ENCODE measurements at regions not wholly inside any gene's neighbourhood (a gene's known extent, or its start where the extent isn't known, plus 50 kb on each side); places are given as distances from the start of the nearest gene placed in this dataset.

DNA sequence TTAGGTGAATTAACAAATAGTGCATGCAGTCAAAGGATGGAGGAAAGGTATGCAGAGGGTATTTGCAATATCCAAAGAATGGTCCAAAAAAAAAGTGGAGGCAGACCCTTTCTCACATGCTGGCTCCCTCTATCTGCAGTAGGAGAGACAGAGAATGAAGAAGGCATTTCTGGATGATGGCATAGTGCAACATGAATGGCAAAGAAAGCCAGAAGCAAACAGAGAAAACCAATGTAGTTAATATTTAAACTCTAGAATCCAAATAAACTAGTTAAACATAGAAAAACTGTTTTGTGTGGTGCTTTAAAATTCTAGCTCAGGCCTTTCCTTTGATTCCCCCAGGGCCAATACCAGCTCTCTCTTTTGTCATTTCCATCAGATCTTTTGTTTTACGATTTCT is 403.1 kb upstream of the WWC1 start:
- Mint-ChIP-seq H3K9me3 (peaks cover 4% of the 10 kb centered on the region), H3K27me3 (no peaks in the 10 kb centered on the region), H3K4me1 (no peaks in the 10 kb centered on the region), H3K27ac (no peak overlapping the region), H3K36me3 (no peaks in the 10 kb centered on the region), H3K4me3 (no peak overlapping the region)
- ATAC-seq, result no peak

DNA sequence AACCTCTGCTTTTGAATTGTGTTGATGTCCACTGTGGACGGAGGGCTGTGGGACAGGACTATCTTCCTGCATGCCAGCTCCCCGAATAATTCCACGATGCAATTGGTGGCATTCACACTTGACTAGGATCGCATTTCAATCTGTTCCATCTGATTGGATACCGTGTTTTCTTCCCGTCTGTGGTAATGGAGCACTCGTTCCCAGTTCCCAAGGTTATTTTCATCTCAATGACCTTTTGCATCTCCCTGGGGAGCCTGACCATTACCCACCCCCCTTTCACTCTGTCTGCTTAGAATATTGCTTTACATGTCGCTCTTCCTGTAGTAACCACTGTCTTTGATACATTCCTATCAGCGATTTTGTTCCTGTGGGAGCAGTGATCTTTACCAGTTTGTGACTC is 402.2 kb upstream of the WWC1 start:
- Mint-ChIP-seq H3K27me3 (no peaks in the 10 kb centered on the region), H3K36me3 (no peaks in the 10 kb centered on the region), H3K4me1 (no peaks in the 10 kb centered on the region), H3K27ac (no peak overlapping the region), H3K4me3 (no peak overlapping the region), H3K9me3 (peaks cover 4% of the 10 kb centered on the region)
- ATAC-seq, result no peak

GRCh38 chr5:167892352-167893115 is 398.9 kb upstream of the WWC1 start:
- Mint-ChIP-seq H3K36me3 (no peaks in the 10 kb centered on the region), H3K27ac (no peak overlapping the region), H3K4me1 (no peaks in the 10 kb centered on the region), H3K4me3 (no peak overlapping the region), H3K27me3 (no peaks in the 10 kb centered on the region), H3K9me3 (peaks cover 4% of the 10 kb centered on the region)
- no peak for ATAC-seq

- H3K27me3 Mint-ChIP-seq, result no peaks in the 10 kb centered on the region
- H3K9me3 Mint-ChIP-seq, result peaks cover 4% of the 10 kb centered on the region
- H3K27ac Mint-ChIP-seq, result no peak overlapping the region
- H3K4me1 Mint-ChIP-seq, result no peaks in the 10 kb centered on the region
- no peak for ATAC-seq
- H3K36me3 Mint-ChIP-seq, result no peaks in the 10 kb centered on the region
- H3K4me3 Mint-ChIP-seq, result no peak overlapping the region
Measured at GRCh38 chr5:167893271-167893670, 398.2 kb upstream of the WWC1 start.

GRCh38 chr5:167894631-167895472 is 396.6 kb upstream of the WWC1 start:
- no peak for ATAC-seq
- H3K27me3 Mint-ChIP-seq, result no peaks in the 10 kb centered on the region
- peaks cover 5% of the 10 kb centered on the region for H3K9me3 Mint-ChIP-seq
- H3K4me1 Mint-ChIP-seq, result no peaks in the 10 kb centered on the region
- H3K4me3 Mint-ChIP-seq, result no peak overlapping the region
- H3K27ac Mint-ChIP-seq, result no peak overlapping the region
- no peaks in the 10 kb centered on the region for H3K36me3 Mint-ChIP-seq

- H3K27ac Mint-ChIP-seq, result no peak overlapping the region
- no peaks in the 10 kb centered on the region for H3K27me3 Mint-ChIP-seq
- H3K4me3 Mint-ChIP-seq, result no peak overlapping the region
- H3K36me3 Mint-ChIP-seq, result no peaks in the 10 kb centered on the region
- peaks cover 5% of the 10 kb centered on the region for H3K9me3 Mint-ChIP-seq
- H3K4me1 Mint-ChIP-seq, result no peaks in the 10 kb centered on the region
- ATAC-seq, result no peak
Measured at GRCh38 chr5:167895899-167896659, 395.4 kb upstream of the WWC1 start.

DNA sequence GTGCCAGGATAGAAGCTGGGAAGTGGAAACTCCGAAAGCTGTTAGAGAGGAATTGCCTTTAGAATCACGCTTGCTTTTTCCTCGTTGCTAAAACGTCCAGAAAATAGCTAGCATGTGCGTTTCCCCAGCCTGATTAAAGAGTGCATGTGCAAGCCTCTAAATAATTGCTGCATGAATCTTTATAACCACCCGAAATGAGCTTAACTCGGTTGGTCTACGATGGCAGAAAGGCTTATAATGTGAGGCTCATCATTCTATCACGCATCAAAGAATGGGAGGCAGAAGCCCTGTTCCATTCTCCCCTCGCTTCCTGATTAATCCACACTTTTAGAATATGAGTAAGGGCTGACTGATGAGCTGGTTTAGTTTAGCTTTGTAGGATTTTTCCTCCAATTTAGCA is 394.6 kb upstream of the WWC1 start:
- ATAC-seq, result no peak
- Mint-ChIP-seq H3K36me3 (no peaks in the 10 kb centered on the region), H3K4me3 (no peak overlapping the region), H3K4me1 (no peaks in the 10 kb centered on the region), H3K27ac (no peak overlapping the region), H3K27me3 (no peaks in the 10 kb centered on the region), H3K9me3 (peaks cover 5% of the 10 kb centered on the region)

GRCh38 chr5:167897371-167897770 is 394.1 kb upstream of the WWC1 start:
- no peak for ATAC-seq
- H3K27me3 Mint-ChIP-seq, result no peaks in the 10 kb centered on the region

GRCh38 chr5:167898361-167899042 is 392.9 kb upstream of the WWC1 start:
- Mint-ChIP-seq H3K4me1 (no peaks in the 10 kb centered on the region), H3K27me3 (no peaks in the 10 kb centered on the region), H3K27ac (no peak overlapping the region), H3K9me3 (peaks cover 5% of the 10 kb centered on the region), H3K4me3 (no peak overlapping the region), H3K36me3 (no peaks in the 10 kb centered on the region)
- ATAC-seq, result no peak

More at GRCh38 chr5:167897371-167897770, 394.1 kb upstream of the WWC1 start:
- Mint-ChIP-seq H3K4me3 (no peak overlapping the region), H3K9me3 (peaks cover 5% of the 10 kb centered on the region), H3K4me1 (no peaks in the 10 kb centered on the region), H3K36me3 (no peaks in the 10 kb centered on the region), H3K27ac (no peak overlapping the region)

DNA sequence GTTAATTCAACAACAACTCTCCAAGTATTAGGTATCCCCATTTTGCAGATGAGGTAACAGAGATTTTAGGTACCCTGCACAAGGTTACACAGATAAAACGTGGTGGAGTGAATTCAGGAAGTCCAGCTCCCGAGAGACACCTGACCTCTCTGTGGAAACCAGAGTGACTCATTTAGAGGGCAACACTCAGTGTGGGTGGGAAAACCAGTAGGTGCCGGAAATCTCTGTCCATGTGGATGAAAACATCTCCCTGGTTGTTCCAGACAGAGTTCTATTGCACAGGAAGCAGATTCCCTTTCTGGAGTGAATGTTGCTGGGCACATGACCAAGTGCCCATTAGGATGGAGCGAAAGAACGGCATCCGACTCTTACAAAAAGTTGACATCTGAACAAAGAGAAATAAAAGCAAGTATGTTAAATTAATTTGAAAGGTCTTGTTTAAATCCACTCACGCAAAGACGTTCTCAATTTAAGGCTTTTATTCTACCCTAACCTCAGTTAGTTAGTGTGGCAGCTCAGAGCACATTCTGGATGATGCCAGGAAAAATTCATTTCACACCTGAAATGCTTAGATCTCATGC is 391.9 kb upstream of the WWC1 start:
- Mint-ChIP-seq H3K9me3 (peaks cover 5% of the 10 kb centered on the region), H3K27ac (no peak overlapping the region), H3K27me3 (no peaks in the 10 kb centered on the region), H3K4me1 (no peaks in the 10 kb centered on the region), H3K36me3 (no peaks in the 10 kb centered on the region), H3K4me3 (no peak overlapping the region)
- no peak for ATAC-seq

DNA sequence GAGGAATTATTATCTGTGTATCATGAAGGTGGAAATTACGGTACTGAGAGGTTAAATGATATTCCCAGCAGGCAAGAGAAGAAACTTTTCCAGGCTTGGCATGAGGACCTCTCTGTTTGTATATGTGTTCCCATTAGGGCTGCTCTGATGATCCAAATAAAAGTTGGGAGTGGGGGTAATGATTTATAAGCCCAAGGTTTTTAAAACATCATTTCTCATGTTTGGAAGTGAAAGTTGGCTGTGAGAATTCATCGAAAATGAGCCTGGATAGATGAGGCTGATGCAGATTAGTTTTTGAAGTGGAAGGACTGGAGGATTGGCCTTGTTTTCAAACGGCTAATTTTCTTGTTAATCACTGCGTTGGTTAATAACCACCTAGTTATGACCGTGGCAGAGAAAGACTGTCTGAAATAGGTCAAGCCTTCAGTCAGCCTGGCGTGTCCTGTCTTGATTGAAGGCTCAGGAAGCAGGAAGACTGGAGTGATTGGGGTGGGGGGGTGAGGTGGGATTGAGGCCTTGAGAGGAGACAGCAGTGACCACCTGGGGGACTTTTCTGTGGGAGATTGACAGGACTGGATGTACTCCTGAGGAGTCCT is 391.0 kb upstream of the WWC1 start:
- no peaks in the 10 kb centered on the region for H3K36me3 Mint-ChIP-seq
- no peak for ATAC-seq
- H3K4me1 Mint-ChIP-seq, result no peaks in the 10 kb centered on the region
- H3K9me3 Mint-ChIP-seq, result peaks cover 5% of the 10 kb centered on the region
- no peak overlapping the region for H3K27ac Mint-ChIP-seq
- H3K27me3 Mint-ChIP-seq, result no peaks in the 10 kb centered on the region
- H3K4me3 Mint-ChIP-seq, result no peak overlapping the region

DNA sequence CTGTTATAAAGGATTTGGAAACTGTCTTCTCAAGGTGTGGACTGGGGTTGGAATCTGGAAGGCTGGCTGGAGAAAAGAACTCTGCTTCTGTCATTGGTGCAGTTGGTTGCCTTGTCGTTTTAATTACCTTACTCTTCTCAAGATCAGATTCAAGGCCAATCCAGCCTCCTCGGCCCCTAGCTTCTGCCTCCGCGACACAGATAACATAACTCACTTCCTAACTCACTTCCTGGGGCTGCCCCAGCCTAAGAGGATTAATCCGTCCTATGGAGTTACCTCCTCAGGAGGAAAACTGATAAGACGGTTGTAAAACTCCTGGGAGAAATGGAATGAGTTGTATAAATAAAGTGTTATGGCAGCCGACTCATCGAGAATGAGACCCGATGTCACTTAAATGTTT is 389.1 kb upstream of the WWC1 start:
- H3K4me1 Mint-ChIP-seq, result no peaks in the 10 kb centered on the region
- no peak overlapping the region for H3K4me3 Mint-ChIP-seq
- H3K36me3 Mint-ChIP-seq, result no peaks in the 10 kb centered on the region
- no peaks in the 10 kb centered on the region for H3K27me3 Mint-ChIP-seq
- no peak overlapping the region for H3K27ac Mint-ChIP-seq
- peaks cover 5% of the 10 kb centered on the region for H3K9me3 Mint-ChIP-seq
- ATAC-seq, result no peak

DNA sequence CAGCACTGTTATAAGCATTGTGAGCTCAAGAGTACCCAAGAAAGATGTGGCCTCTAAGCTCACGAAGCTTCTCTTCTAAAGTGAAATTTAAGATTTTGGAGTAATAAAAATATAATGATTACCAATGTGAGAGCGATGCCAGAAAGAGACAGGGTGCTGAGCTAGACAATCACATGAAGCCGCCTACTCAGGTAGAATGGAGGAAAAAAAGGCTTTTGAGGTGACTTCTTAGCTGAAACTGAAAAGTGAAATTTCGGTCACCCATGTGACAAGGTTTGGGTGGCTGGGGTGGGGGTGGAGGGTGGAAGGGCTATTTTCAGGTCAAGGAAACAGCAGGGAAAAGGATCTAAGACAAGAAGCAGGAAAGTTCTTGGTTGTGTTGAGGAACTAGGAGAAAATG is 388.2 kb upstream of the WWC1 start:
- Mint-ChIP-seq H3K4me3 (no peak overlapping the region), H3K9me3 (peaks cover 5% of the 10 kb centered on the region), H3K27ac (no peak overlapping the region), H3K27me3 (no peaks in the 10 kb centered on the region), H3K4me1 (no peaks in the 10 kb centered on the region), H3K36me3 (no peaks in the 10 kb centered on the region)
- ATAC-seq, result no peak

DNA sequence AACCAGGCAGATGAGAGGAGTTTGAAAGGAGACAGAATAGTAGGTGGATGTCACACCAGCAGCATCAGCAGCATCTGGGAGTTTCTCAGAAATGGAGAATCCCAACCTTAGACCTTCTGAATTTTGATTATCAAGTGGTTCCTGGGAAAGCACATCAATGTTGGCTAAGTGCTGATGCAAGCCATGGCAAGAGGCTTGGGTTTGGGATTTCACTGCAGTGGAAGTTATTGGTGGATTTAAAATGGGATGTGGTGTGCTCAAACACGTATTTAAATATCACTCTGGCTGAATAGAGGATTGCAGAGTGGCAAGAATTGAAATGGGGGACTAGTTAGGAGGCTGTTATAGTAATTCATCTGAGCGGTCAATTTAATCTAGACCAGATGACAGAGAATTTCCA is 387.8 kb upstream of the WWC1 start:
- H3K27me3 Mint-ChIP-seq, result no peaks in the 10 kb centered on the region

More for the DNA sequence above, 387.8 kb upstream of the WWC1 start:
- H3K36me3 Mint-ChIP-seq, result no peaks in the 10 kb centered on the region
- H3K4me1 Mint-ChIP-seq, result no peaks in the 10 kb centered on the region
- H3K27ac Mint-ChIP-seq, result no peak overlapping the region
- peaks cover 8% of the 10 kb centered on the region for H3K9me3 Mint-ChIP-seq
- H3K4me3 Mint-ChIP-seq, result no peak overlapping the region
- no peak for ATAC-seq
